PC-9 (cell line): ENCODE measurements at regions not wholly inside any gene's neighbourhood (a gene's known extent, or its start where the extent isn't known, plus 50 kb on each side); places are given as distances from the start of the nearest gene placed in this dataset.

Source experiments
- BruUV-seq: library from RNA; stranded (reverse); fragments of 400-500 nt; replicated peaks from 2 replicates; lab custom pipeline; 2021; lab: Mats Ljungman, UMichigan
- CTCF ChIA-PET: fragments of 300-600 bp; sonication (Branson Sonifier 250); formaldehyde crosslinking; loops from one replicate; lab custom pipeline; 2022; ENCODE audit warnings: antibody characterized with exemption; lab: Charles Lee
- POLR2A ChIA-PET: fragments of 300-600 bp; sonication (Branson Sonifier 250); formaldehyde crosslinking; loops from one replicate; lab custom pipeline; 2022; ENCODE audit warnings: antibody characterized with exemption; ENCODE audit not compliant: unreplicated experiment; lab: Charles Lee
- DNase-seq, 2 experiments: peaks; one replicate each; pipeline versions ENCODE4 v3.0.0 to v3.0.0-alpha.2; 2015 to 2022; ENCODE audit warnings: mixed read lengths in 1 of 2
- H2AFZ ChIP-seq: fragments of 200-600 bp; sonication (generic); 2 replicates; pipeline ENCODE4 v1.8.1; 2017; ENCODE audit warnings: antibody characterized with exemption
- H3F3A ChIP-seq: fragments of 200-600 bp; sonication (generic); 2 replicates; pipeline ENCODE4 v1.8.1; 2017; ENCODE audit warnings: antibody characterized with exemption, mild to moderate bottlenecking, low read depth; ENCODE audit not compliant: insufficient read depth
- H3K27ac ChIP-seq: fragments of 200-600 bp; sonication (generic); 2 replicates; pipeline ENCODE4 v1.6.1; 2016; ENCODE audit warnings: mixed run types
- H3K27me3 ChIP-seq: fragments of 200-600 bp; sonication (generic); 2 replicates; pipeline ENCODE4 v1.6.1; 2016; ENCODE audit warnings: low read depth, mixed run types; ENCODE audit not compliant: insufficient read depth
- H3K36me3 ChIP-seq: fragments of 200-600 bp; sonication (generic); 2 replicates; pipeline ENCODE4 v1.6.1; 2016; ENCODE audit warnings: low read depth, mixed run types
- H3K4me1 ChIP-seq: fragments of 200-600 bp; sonication (generic); replicated peaks from 2 replicates; pipeline ENCODE4 v1.6.1; 2016; ENCODE audit warnings: mixed run types; ENCODE audit not compliant: insufficient read depth
- H3K4me2 ChIP-seq: fragments of 200-600 bp; sonication (generic); 2 replicates; pipeline ENCODE4 v1.6.1; 2017; ENCODE audit warnings: mixed run types
- H3K4me3 ChIP-seq: fragments of 200-600 bp; sonication (generic); 2 replicates; pipeline ENCODE4 v1.6.1; 2016; ENCODE audit warnings: mixed run types
- H3K79me2 ChIP-seq: fragments of 200-600 bp; sonication (generic); 2 replicates; pipeline ENCODE4 v1.6.1; 2017; ENCODE audit warnings: low read depth, mixed run types
- H3K9me2 ChIP-seq: fragments of 200-600 bp; sonication (generic); 2 replicates; pipeline ENCODE4 v1.8.1; 2017; ENCODE audit warnings: mild to moderate bottlenecking; ENCODE audit not compliant: insufficient read depth
- H3K9me3 ChIP-seq: fragments of 200-600 bp; sonication (generic); 2 replicates; pipeline ENCODE4 v1.8.1; 2016; ENCODE audit warnings: low read depth; ENCODE audit not compliant: insufficient read depth
- H4K20me1 ChIP-seq: fragments of 200-600 bp; sonication (generic); 2 replicates; pipeline ENCODE4 v1.8.1; 2017; ENCODE audit not compliant: insufficient read depth
- CTCF ChIP-seq: fragments of 200-600 bp; sonication (generic); conservative IDR thresholded peaks from 2 replicates; pipeline ENCODE4 v1.6.1; 2017; ENCODE audit warnings: mixed run types, antibody characterized with exemption, mild to moderate bottlenecking, moderate library complexity
- EZH2 ChIP-seq: fragments of 200-600 bp; sonication (generic); IDR thresholded peaks from 2 replicates; pipeline ENCODE4 v1.8.0; 2017; ENCODE audit warnings: antibody characterized with exemption, low read depth
- intact Hi-C: fragments of 100-400 bp; cut with micrococcal nuclease; formaldehyde crosslinking; loops from one replicate; pipeline ENCODE4 v1.10.0; 2022; ENCODE audit not compliant: unreplicated experiment

- intact Hi-C loops = no loop called here
- CTCF ChIA-PET = no interaction called here
- H3K4me1 ChIP-seq = no peaks in the 10 kb centered on the region
Measured at GRCh38 chr20:60250251-60250650, 292.0 kb downstream of the CDH26 start.

GRCh38 chr20:60252866-60253265, 294.6 kb downstream of the CDH26 start:
- peaks cover 66% of the 10 kb centered on the region for H3K27me3 ChIP-seq
- H2AFZ ChIP-seq = no peak overlapping the region
- no peaks in the 10 kb centered on the region for H3K79me2 ChIP-seq
- no peaks in the 10 kb centered on the region for H4K20me1 ChIP-seq
- H3K36me3 ChIP-seq = no peaks in the 10 kb centered on the region
- no peaks in the 10 kb centered on the region for H3K4me1 ChIP-seq
- no peaks in the 10 kb centered on the region for H3K9me2 ChIP-seq
- H3K4me3 ChIP-seq = no peak overlapping the region
- intact Hi-C loops = no loop called here
- no peak overlapping the region for H3K27ac ChIP-seq
- no peaks in the 10 kb centered on the region for H3K9me3 ChIP-seq
- H3K4me2 ChIP-seq = no peak overlapping the region
- POLR2A ChIA-PET = no interaction called here
- TF ChIP-seq CTCF (no peak), EZH2 (no peak)
- BruUV-seq = no TSS peak
- CTCF ChIA-PET = no interaction called here
- DNase-seq = no peak
- no peaks in the 10 kb centered on the region for H3F3A ChIP-seq

More at GRCh38 chr20:60250251-60250650, 292.0 kb downstream of the CDH26 start:
- TF ChIP-seq CTCF (no peak), EZH2 (no peak)
- H4K20me1 ChIP-seq = no peaks in the 10 kb centered on the region
- peaks cover 52% of the 10 kb centered on the region for H3K27me3 ChIP-seq
- H3K27ac ChIP-seq = no peak overlapping the region
- H2AFZ ChIP-seq = no peak overlapping the region
- no peak for DNase-seq
- no peaks in the 10 kb centered on the region for H3K9me3 ChIP-seq
- BruUV-seq = no TSS peak
- H3F3A ChIP-seq = no peaks in the 10 kb centered on the region
- no peaks in the 10 kb centered on the region for H3K79me2 ChIP-seq
- no peaks in the 10 kb centered on the region for H3K36me3 ChIP-seq
- no peak overlapping the region for H3K4me2 ChIP-seq
- H3K4me3 ChIP-seq = no peak overlapping the region
- POLR2A ChIA-PET = interaction anchor here (0.7 kb wide), 1 partner anchor 1684 kb away, joined by 3 read pairs; no protein-coding TSS in a partner anchor
- H3K9me2 ChIP-seq = no peaks in the 10 kb centered on the region

GRCh38 chr20:60253471-60253870, 295.2 kb downstream of the CDH26 start:
- Histone ChIP-seq H3F3A (no peaks in the 10 kb centered on the region), H4K20me1 (no peaks in the 10 kb centered on the region), H3K79me2 (no peaks in the 10 kb centered on the region), H3K36me3 (no peaks in the 10 kb centered on the region), H3K27ac (no peak overlapping the region), H3K9me2 (no peaks in the 10 kb centered on the region), H3K4me3 (no peak overlapping the region), H2AFZ (no peak overlapping the region), H3K9me3 (no peaks in the 10 kb centered on the region), H3K4me2 (no peak overlapping the region), H3K4me1 (no peaks in the 10 kb centered on the region), H3K27me3 (peaks cover 72% of the 10 kb centered on the region)
- intact Hi-C loops = no loop called here
- no peak for DNase-seq
- ChIA-PET POLR2A (no interaction called here), CTCF (no interaction called here)
- no TSS peak for BruUV-seq
- TF ChIP-seq EZH2 (no peak), CTCF (no peak)
